ENCODE measurements at regions not wholly inside any gene's neighbourhood (a gene's known extent, or its start where the extent isn't known, plus 50 kb on each side); places are given as distances from the start of the nearest gene placed in this dataset.

- TF ChIP-seq CTCF (IDR thresholded peaks at IDR 0.05) (no peak), POLR2AphosphoS5 (IDR thresholded peaks at IDR 0.05; ENCODE audit: insufficient read depth in 1 of 2, low read depth in 1 of 2) (no peak), POLR2A (IDR thresholded peaks at IDR 0.05) (no peak)
These were observed 932.6 kb downstream of the SOCS6 start for GRCh38 chr18:71221405-71221804.
